ENCODE measurements at regions not wholly inside any gene's neighbourhood (a gene's known extent, or its start where the extent isn't known, plus 50 kb on each side); places are given as distances from the start of the nearest gene placed in this dataset.
"Not testable (repeated sequence)": the region's sequence is repeated elsewhere in the genome, so short reads cannot be mapped to it uniquely, and the experiment has no call there.

GRCh38 chr11:106174003-106174402, 96.5 kb downstream of the AASDHPPT start:
- TF ChIP-seq CTCF (IDR thresholded peaks at IDR 0.05; ENCODE audit: extremely low read depth in 1 of 2, insufficient read depth in 1 of 2, low read depth in 1 of 2, low read length in 2 of 2); POLR2A (IDR thresholded peaks at IDR 0.05; ENCODE audit: low read depth, low read length); EZH2 (IDR thresholded peaks at IDR 0.05; ENCODE audit: borderline replicate concordance, low read depth, low read length, severe bottlenecking): not testable (repeated sequence)
- TF ChIP-seq, protein P1, sequence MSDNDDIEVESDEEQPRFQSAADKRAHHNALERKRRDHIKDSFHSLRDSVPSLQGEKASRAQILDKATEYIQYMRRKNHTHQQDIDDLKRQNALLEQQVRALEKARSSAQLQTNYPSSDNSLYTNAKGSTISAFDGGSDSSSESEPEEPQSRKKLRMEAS (IDR thresholded peaks at IDR 0.05; ENCODE audit: insufficient read depth, insufficient read length) = not testable (repeated sequence)

Measured in endothelial cell of umbilical vein (primary cell).